WERI-Rb-1 (cell line): ENCODE measurements at regions not wholly inside any gene's neighbourhood (a gene's known extent, or its start where the extent isn't known, plus 50 kb on each side); places are given as distances from the start of the nearest gene placed in this dataset.

ENCODE experiments used
- DNase-seq: peaks from one replicate; pipeline ENCODE4 v3.0.0-alpha.2; 2020
- H3K27ac ChIP-seq: fragments of 250-450 bp; sonication (Bioruptor Pico); 2 replicates; pipeline ENCODE4 v1.5.1; 2020; ENCODE audit warnings: mild to moderate bottlenecking, moderate library complexity
- H3K27me3 ChIP-seq: fragments of 250-450 bp; sonication (Bioruptor Pico); 2 replicates; pipeline ENCODE4 v1.5.1; 2021; ENCODE audit warnings: mild to moderate bottlenecking, low read depth, moderate library complexity; ENCODE audit not compliant: insufficient read depth, severe bottlenecking
- H3K36me3 ChIP-seq: fragments of 250-450 bp; sonication (Bioruptor Pico); 2 replicates; pipeline ENCODE4 v1.5.1; 2020; ENCODE audit warnings: mild to moderate bottlenecking, moderate library complexity
- H3K4me3 ChIP-seq: 2 replicates; pipeline ENCODE4 v1.5.1; 2011; ENCODE audit warnings: low read depth, mild to moderate bottlenecking, control low read depth, low read length
- H3K9me3 ChIP-seq: fragments of 250-450 bp; sonication (Bioruptor Pico); 2 replicates; pipeline ENCODE4 v1.5.1; 2021; ENCODE audit warnings: mild to moderate bottlenecking, moderate library complexity; ENCODE audit not compliant: severe bottlenecking
- CTCF ChIP-seq: IDR thresholded peaks from 2 replicates; pipeline ENCODE4 v1.5.1; 2011; ENCODE audit warnings: low read depth, mild to moderate bottlenecking, control low read depth, inconsistent platforms, low read length

- no peaks in the 10 kb centered on the region for H3K9me3 ChIP-seq
- no peaks in the 10 kb centered on the region for H3K36me3 ChIP-seq
- DNase-seq, result no peak
- H3K27ac ChIP-seq, result no peak overlapping the region
- TF ChIP-seq CTCF, result no peak
- no peak overlapping the region for H3K4me3 ChIP-seq
- peaks cover 74% of the 10 kb centered on the region for H3K27me3 ChIP-seq
These were observed 205.8 kb downstream of the ANAPC1 start for GRCh38 chr2:111678161-111678560.

- no peak overlapping the region for H3K4me3 ChIP-seq
- TF ChIP-seq CTCF, result no peak
- H3K27me3 ChIP-seq, result peaks cover 77% of the 10 kb centered on the region
- H3K36me3 ChIP-seq, result no peaks in the 10 kb centered on the region
- H3K9me3 ChIP-seq, result no peaks in the 10 kb centered on the region
- no peak for DNase-seq
- H3K27ac ChIP-seq, result no peak overlapping the region
These were observed 205.3 kb downstream of the ANAPC1 start for GRCh38 chr2:111678651-111679050.

GRCh38 chr2:111679202-111679601, 204.8 kb downstream of the ANAPC1 start:
- H3K9me3 ChIP-seq, result no peaks in the 10 kb centered on the region
- H3K4me3 ChIP-seq, result no peak overlapping the region
- no peaks in the 10 kb centered on the region for H3K36me3 ChIP-seq
- no peak overlapping the region for H3K27ac ChIP-seq
- DNase-seq, result no peak
- no peak for TF ChIP-seq CTCF
- H3K27me3 ChIP-seq, result peaks cover 77% of the 10 kb centered on the region

GRCh38 chr2:111684611-111685010, 199.4 kb downstream of the ANAPC1 start:
- TF ChIP-seq CTCF, result no peak
- Histone ChIP-seq H3K36me3 (no peaks in the 10 kb centered on the region), H3K4me3 (no peak overlapping the region), H3K27ac (no peak overlapping the region), H3K9me3 (no peaks in the 10 kb centered on the region), H3K27me3 (peaks cover 88% of the 10 kb centered on the region)
- DNase-seq, result no peak

- peaks cover 87% of the 10 kb centered on the region for H3K27me3 ChIP-seq
- H3K36me3 ChIP-seq, result no peaks in the 10 kb centered on the region
These were observed 198.7 kb downstream of the ANAPC1 start for GRCh38 chr2:111685342-111685741.

More at GRCh38 chr2:111685342-111685741, 198.7 kb downstream of the ANAPC1 start:
- no peak for TF ChIP-seq CTCF
- Histone ChIP-seq H3K27ac (no peak overlapping the region), H3K4me3 (no peak overlapping the region), H3K9me3 (no peaks in the 10 kb centered on the region)
- no peak for DNase-seq
